Loucy (cell line): ENCODE measurements at regions not wholly inside any gene's neighbourhood (a gene's known extent, or its start where the extent isn't known, plus 50 kb on each side); places are given as distances from the start of the nearest gene placed in this dataset.

Experiments used
- H2AFZ ChIP-seq: fragments of 200-600 bp; sonication (generic); 2 replicates; pipeline ENCODE4 v1.6.0; 2016; ENCODE audit warnings: antibody characterized with exemption, mild to moderate bottlenecking, low read length, moderate library complexity
- H3F3A ChIP-seq: fragments of 200-600 bp; 2 replicates; pipeline ENCODE4 v1.6.0; 2016; ENCODE audit warnings: antibody characterized with exemption, low read depth, mild to moderate bottlenecking
- H3K27me3 ChIP-seq: fragments of 200-600 bp; sonication (generic); 2 replicates; pipeline ENCODE4 v1.6.1; 2014; ENCODE audit warnings: low read length, mild to moderate bottlenecking; ENCODE audit not compliant: insufficient read depth, poor library complexity, severe bottlenecking
- H3K36me3 ChIP-seq: fragments of 200-600 bp; sonication (generic); 2 replicates; pipeline ENCODE4 v1.6.1; 2016; ENCODE audit warnings: low read length; ENCODE audit not compliant: insufficient read depth
- H3K4me1 ChIP-seq: fragments of 200-600 bp; sonication (generic); 2 replicates; pipeline ENCODE4 v1.5.1; 2014; ENCODE audit warnings: low read length, mild to moderate bottlenecking; ENCODE audit not compliant: insufficient read depth, poor library complexity, severe bottlenecking
- H3K4me2 ChIP-seq: fragments of 200-600 bp; sonication (generic); 2 replicates; pipeline ENCODE4 v1.6.0; 2014; ENCODE audit warnings: antibody characterized with exemption, low read length, low read depth, mild to moderate bottlenecking; ENCODE audit not compliant: poor library complexity, severe bottlenecking
- H3K4me3 ChIP-seq: fragments of 200-600 bp; sonication (generic); 2 replicates; pipeline ENCODE4 v1.5.1; 2014; ENCODE audit warnings: low read length, mild to moderate bottlenecking, mixed read lengths; ENCODE audit not compliant: poor library complexity, severe bottlenecking
- H3K79me2 ChIP-seq: fragments of 200-600 bp; sonication (generic); 2 replicates; pipeline ENCODE4 v1.6.1; 2014; ENCODE audit warnings: low read length; ENCODE audit not compliant: insufficient read depth
- H3K9ac ChIP-seq: fragments of 200-600 bp; sonication (generic); 2 replicates; pipeline ENCODE4 v1.6.0; 2014; ENCODE audit warnings: mild to moderate bottlenecking, low read depth, low read length, moderate library complexity; ENCODE audit not compliant: poor library complexity, severe bottlenecking
- H3K9me2 ChIP-seq: fragments of 200-600 bp; sonication (generic); replicated peaks from 2 replicates; pipeline ENCODE4 v1.6.1; 2016; ENCODE audit warnings: low read depth, low read length, mixed read lengths
- H3K9me3 ChIP-seq: fragments of 200-600 bp; sonication (generic); 2 replicates; pipeline ENCODE4 v1.6.1; 2014; ENCODE audit warnings: mild to moderate bottlenecking, antibody characterized with exemption, low read length, low read depth; ENCODE audit not compliant: insufficient read depth
- H4K20me1 ChIP-seq: fragments of 200-600 bp; sonication (generic); 2 replicates; pipeline ENCODE4 v1.6.0; 2014; ENCODE audit warnings: antibody characterized with exemption, low read length, mild to moderate bottlenecking; ENCODE audit not compliant: insufficient read depth, poor library complexity, severe bottlenecking
- CTCF ChIP-seq: fragments of 200-600 bp; sonication (generic); conservative IDR thresholded peaks from 2 replicates; pipeline ENCODE4 v1.5.1; 2014; ENCODE audit warnings: mild to moderate bottlenecking, antibody characterized with exemption, low read length
- EZH2phosphoT487 ChIP-seq: fragments of 200-600 bp; IDR thresholded peaks from 2 replicates; pipeline ENCODE4 v1.6.1; 2018; ENCODE audit warnings: antibody characterized with exemption, mild to moderate bottlenecking, moderate library complexity, borderline replicate concordance

- H3K9me2 ChIP-seq, result no peaks in the 10 kb centered on the region
- H3K36me3 ChIP-seq, result no peaks in the 10 kb centered on the region
- no peaks in the 10 kb centered on the region for H4K20me1 ChIP-seq
- no peak overlapping the region for H2AFZ ChIP-seq
- H3K79me2 ChIP-seq, result no peaks in the 10 kb centered on the region
- no peaks in the 10 kb centered on the region for H3F3A ChIP-seq
- H3K4me1 ChIP-seq, result no peaks in the 10 kb centered on the region
- H3K4me2 ChIP-seq, result no peak overlapping the region
- no peaks in the 10 kb centered on the region for H3K27me3 ChIP-seq
- peaks cover 6% of the 10 kb centered on the region; the same call in 1 of the 2 replicates for H3K9me3 ChIP-seq
- no peak overlapping the region for H3K4me3 ChIP-seq
- TF ChIP-seq EZH2phosphoT487, result no peak
- no peak for TF ChIP-seq CTCF
- no peak overlapping the region for H3K9ac ChIP-seq
Observed at GRCh38 chr2:240293557-240294461, 141.7 kb upstream of the GPC1 start.

GRCh38 chr2:240294514-240294913, 140.9 kb upstream of the GPC1 start:
- Histone ChIP-seq H3K9ac (no peak overlapping the region), H3K36me3 (no peaks in the 10 kb centered on the region), H3K79me2 (no peaks in the 10 kb centered on the region), H4K20me1 (no peaks in the 10 kb centered on the region), H2AFZ (no peak overlapping the region), H3K4me3 (no peak overlapping the region), H3K9me3 (peaks cover 6% of the 10 kb centered on the region; the same call in 1 of the 2 replicates), H3K4me2 (no peak overlapping the region), H3K27me3 (no peaks in the 10 kb centered on the region), H3F3A (no peaks in the 10 kb centered on the region), H3K9me2 (no peaks in the 10 kb centered on the region), H3K4me1 (no peaks in the 10 kb centered on the region)
- no peak for TF ChIP-seq CTCF
- no peak for TF ChIP-seq EZH2phosphoT487

GRCh38 chr2:240295256-240296103, 140.0 kb upstream of the GPC1 start:
- H3K9ac ChIP-seq, result no peak overlapping the region
- H3F3A ChIP-seq, result no peaks in the 10 kb centered on the region
- H3K4me1 ChIP-seq, result no peaks in the 10 kb centered on the region
- H3K4me3 ChIP-seq, result no peak overlapping the region
- no peaks in the 10 kb centered on the region for H3K36me3 ChIP-seq
- no peak overlapping the region for H2AFZ ChIP-seq
- no peaks in the 10 kb centered on the region for H3K27me3 ChIP-seq
- no peaks in the 10 kb centered on the region for H3K9me2 ChIP-seq
- TF ChIP-seq CTCF, result no peak
- no peak for TF ChIP-seq EZH2phosphoT487
- H3K4me2 ChIP-seq, result no peak overlapping the region
- no peaks in the 10 kb centered on the region for H4K20me1 ChIP-seq
- peaks cover 6% of the 10 kb centered on the region; the same call in 1 of the 2 replicates for H3K9me3 ChIP-seq
- no peaks in the 10 kb centered on the region for H3K79me2 ChIP-seq
